ENCODE measurements at regions not wholly inside any gene's neighbourhood (a gene's known extent, or its start where the extent isn't known, plus 50 kb on each side); places are given as distances from the start of the nearest gene placed in this dataset.
"Not testable (repeated sequence)": the region's sequence is repeated elsewhere in the genome, so short reads cannot be mapped to it uniquely, and the experiment has no call there.

DNA sequence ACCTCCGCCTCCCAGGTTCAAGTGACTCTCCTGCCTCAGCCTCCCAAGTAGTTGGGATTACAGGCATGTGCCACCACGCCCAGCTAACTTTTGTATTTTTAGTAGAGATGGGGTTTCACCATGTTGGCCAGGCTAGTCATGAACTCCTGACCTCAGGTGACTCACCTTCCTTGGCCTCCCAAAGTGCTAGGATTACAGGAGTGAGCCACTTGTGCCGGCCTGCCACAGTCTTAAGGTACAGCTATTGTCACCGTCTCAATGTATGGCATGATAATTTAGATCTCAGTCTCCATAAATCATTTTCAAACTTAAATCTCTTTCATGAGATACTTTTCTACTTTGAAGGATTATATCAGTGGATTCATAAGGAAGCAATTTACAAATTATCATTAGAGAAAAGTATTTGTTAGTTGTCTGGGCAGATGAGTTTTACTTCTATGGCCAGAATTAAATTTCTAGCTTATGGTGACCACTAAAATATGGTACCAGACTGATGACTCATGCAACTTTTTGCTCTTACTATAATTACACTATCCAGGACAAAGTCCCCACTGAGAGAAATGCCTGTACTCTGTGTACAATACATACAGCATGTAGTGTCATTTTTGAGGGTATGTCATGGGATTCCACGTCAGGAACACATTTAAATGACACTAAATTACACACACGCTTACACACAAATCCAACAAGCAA is 1230.3 kb upstream of the GOT2 start:
- Histone ChIP-seq H3K79me2 (no peaks in the 10 kb centered on the region), H3K36me3 (replicated peaks; ENCODE audit: insufficient read depth, low read depth) (no peaks in the 10 kb centered on the region), H3K4me3 (no peak overlapping the region), H2AFZ (no peak overlapping the region), H3K27ac (no peak overlapping the region), H3K9me2 (replicated peaks; ENCODE audit: insufficient read depth) (no peaks in the 10 kb centered on the region), H3K27me3 (no peaks in the 10 kb centered on the region), H3K4me2 (no peak overlapping the region), H3K9me3 (ENCODE audit: low read depth) (no peaks in the 10 kb centered on the region), H4K20me1 (ENCODE audit: insufficient read depth, poor library complexity, severe bottlenecking) (no peaks in the 10 kb centered on the region), H3K4me1 (ENCODE audit: insufficient read depth) (no peaks in the 10 kb centered on the region)
- WGBS (ENCODE audit: low lambda C conversion rate, missing lambda C conversion rate) = 86% methylated on average over 6 of the region's 6 CpGs
- TF ChIP-seq, protein P1, sequence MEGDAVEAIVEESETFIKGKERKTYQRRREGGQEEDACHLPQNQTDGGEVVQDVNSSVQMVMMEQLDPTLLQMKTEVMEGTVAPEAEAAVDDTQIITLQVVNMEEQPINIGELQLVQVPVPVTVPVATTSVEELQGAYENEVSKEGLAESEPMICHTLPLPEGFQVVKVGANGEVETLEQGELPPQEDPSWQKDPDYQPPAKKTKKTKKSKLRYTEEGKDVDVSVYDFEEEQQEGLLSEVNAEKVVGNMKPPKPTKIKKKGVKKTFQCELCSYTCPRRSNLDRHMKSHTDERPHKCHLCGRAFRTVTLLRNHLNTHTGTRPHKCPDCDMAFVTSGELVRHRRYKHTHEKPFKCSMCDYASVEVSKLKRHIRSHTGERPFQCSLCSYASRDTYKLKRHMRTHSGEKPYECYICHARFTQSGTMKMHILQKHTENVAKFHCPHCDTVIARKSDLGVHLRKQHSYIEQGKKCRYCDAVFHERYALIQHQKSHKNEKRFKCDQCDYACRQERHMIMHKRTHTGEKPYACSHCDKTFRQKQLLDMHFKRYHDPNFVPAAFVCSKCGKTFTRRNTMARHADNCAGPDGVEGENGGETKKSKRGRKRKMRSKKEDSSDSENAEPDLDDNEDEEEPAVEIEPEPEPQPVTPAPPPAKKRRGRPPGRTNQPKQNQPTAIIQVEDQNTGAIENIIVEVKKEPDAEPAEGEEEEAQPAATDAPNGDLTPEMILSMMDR (IDR thresholded peaks at IDR 0.05; ENCODE audit: poor library complexity) = no peak
- TF ChIP-seq EZH2 (IDR thresholded peaks at IDR 0.05; ENCODE audit: borderline replicate concordance) (no peak), EZH2phosphoT487 (IDR thresholded peaks at IDR 0.05; ENCODE audit: low read depth, severe bottlenecking, unreplicated experiment) (no peak)
- no peak for DNase-seq (ENCODE audit: low spot score)

DNA sequence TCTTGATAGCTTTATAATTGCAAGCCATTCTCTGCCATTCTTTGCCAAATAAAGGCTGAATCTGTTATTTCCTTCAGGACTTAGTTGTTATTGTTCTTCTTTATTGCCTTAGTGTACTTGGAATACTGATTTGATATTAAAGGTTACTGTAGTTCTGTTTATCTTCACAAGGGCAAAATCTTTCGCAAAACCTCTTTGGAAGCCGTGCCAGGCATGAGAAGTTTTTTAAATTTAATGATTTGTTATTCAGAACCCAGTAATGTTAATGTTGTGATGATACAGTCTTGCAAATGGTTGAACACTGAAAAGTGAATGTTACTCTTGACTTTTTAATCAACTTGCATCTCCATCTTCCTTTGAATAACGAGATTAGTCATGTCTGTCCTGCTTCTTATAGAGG is 1225.2 kb upstream of the GOT2 start:
- no peak overlapping the region for H2AFZ ChIP-seq
- H3K4me1 ChIP-seq (ENCODE audit: insufficient read depth) = no peaks in the 10 kb centered on the region
- H3K4me2 ChIP-seq = no peak overlapping the region
- no peaks in the 10 kb centered on the region for H3K36me3 ChIP-seq (replicated peaks; ENCODE audit: insufficient read depth, low read depth)
- no peak overlapping the region for H3K27ac ChIP-seq
- H3K9me3 ChIP-seq (ENCODE audit: low read depth) = no peaks in the 10 kb centered on the region
- H3K79me2 ChIP-seq = no peaks in the 10 kb centered on the region
- no peaks in the 10 kb centered on the region for H3K27me3 ChIP-seq
- no peak for TF ChIP-seq EZH2phosphoT487 (IDR thresholded peaks at IDR 0.05; ENCODE audit: low read depth, severe bottlenecking, unreplicated experiment)
- TF ChIP-seq, protein P1 (IDR thresholded peaks at IDR 0.05; ENCODE audit: poor library complexity) = no peak
- no peak for TF ChIP-seq EZH2 (IDR thresholded peaks at IDR 0.05; ENCODE audit: borderline replicate concordance)
- H4K20me1 ChIP-seq (ENCODE audit: insufficient read depth, poor library complexity, severe bottlenecking) = no peaks in the 10 kb centered on the region
- 86% methylated on average over 3 of the region's 3 CpGs for WGBS (ENCODE audit: low lambda C conversion rate, missing lambda C conversion rate)
- no peak overlapping the region for H3K4me3 ChIP-seq
- no peak for DNase-seq (ENCODE audit: low spot score)
- no peaks in the 10 kb centered on the region for H3K9me2 ChIP-seq (replicated peaks; ENCODE audit: insufficient read depth)

DNA sequence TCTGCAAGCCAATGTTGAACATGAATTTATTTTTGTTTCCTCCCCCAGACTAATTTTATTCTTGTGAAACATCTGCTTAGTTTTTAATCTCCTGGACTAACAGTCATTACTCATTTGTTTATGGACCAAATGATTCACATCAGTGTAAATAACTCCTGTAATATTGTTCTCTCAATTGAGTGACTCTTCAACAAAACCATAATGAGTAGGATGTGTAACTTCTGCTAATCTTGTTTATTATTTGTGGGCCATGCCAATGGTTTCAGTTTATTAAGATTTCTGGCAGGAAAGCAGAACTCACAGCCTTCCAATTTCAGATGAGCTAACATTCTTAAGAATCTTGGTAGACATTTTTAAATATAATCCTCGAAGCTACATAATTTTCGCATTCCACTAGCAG is 1216.3 kb upstream of the GOT2 start:
- Histone ChIP-seq H3K9me3 (ENCODE audit: low read depth) (no peaks in the 10 kb centered on the region), H3K27me3 (no peaks in the 10 kb centered on the region), H2AFZ (no peak overlapping the region), H3K27ac (no peak overlapping the region), H3K9me2 (replicated peaks; ENCODE audit: insufficient read depth) (no peaks in the 10 kb centered on the region), H3K4me1 (ENCODE audit: insufficient read depth) (no peaks in the 10 kb centered on the region), H3K4me3 (no peak overlapping the region), H3K4me2 (no peak overlapping the region), H3K36me3 (replicated peaks; ENCODE audit: insufficient read depth, low read depth) (peaks cover 3% of the 10 kb centered on the region), H4K20me1 (ENCODE audit: insufficient read depth, poor library complexity, severe bottlenecking) (no peaks in the 10 kb centered on the region), H3K79me2 (no peaks in the 10 kb centered on the region)
- DNase-seq (ENCODE audit: low spot score) = no peak
- 98% methylated on average over 2 of the region's 2 CpGs for WGBS (ENCODE audit: low lambda C conversion rate, missing lambda C conversion rate)
- TF ChIP-seq EZH2phosphoT487 (IDR thresholded peaks at IDR 0.05; ENCODE audit: low read depth, severe bottlenecking, unreplicated experiment) (no peak), EZH2 (IDR thresholded peaks at IDR 0.05; ENCODE audit: borderline replicate concordance) (no peak)
- TF ChIP-seq, protein P1 (IDR thresholded peaks at IDR 0.05; ENCODE audit: poor library complexity) = no peak

DNA sequence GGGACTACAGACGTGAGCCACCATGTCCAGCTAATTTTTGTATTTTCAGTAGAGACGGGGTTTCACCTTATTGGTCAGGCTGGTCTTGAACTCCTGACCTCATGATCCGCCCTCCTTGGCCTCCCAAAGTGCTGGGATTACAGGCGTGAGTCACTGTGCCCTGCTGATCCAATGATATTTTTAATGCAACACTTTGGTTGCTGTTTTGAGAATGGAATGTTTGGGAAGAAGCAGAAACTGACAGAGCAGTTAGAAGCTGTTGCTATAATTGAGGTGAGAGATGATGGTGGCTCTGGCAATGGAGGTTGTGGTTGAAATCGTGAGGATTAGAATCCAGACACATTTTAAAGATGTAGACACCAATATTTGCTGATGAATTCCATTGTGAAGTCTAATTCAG is 1209.9 kb upstream of the GOT2 start:
- H3K4me3 ChIP-seq; H3K79me2 ChIP-seq; H2AFZ ChIP-seq; H3K36me3 ChIP-seq (replicated peaks; ENCODE audit: insufficient read depth, low read depth); H3K4me2 ChIP-seq; H3K4me1 ChIP-seq (ENCODE audit: insufficient read depth); H3K9me2 ChIP-seq (replicated peaks; ENCODE audit: insufficient read depth); H3K27me3 ChIP-seq; DNase-seq (ENCODE audit: low spot score); H3K27ac ChIP-seq; H4K20me1 ChIP-seq (ENCODE audit: insufficient read depth, poor library complexity, severe bottlenecking); H3K9me3 ChIP-seq (ENCODE audit: low read depth): not testable (repeated sequence)
- 77% methylated on average over 5 of the region's 5 CpGs for WGBS (ENCODE audit: low lambda C conversion rate, missing lambda C conversion rate)

Measured in hepatocyte (in vitro differentiated cells).